ENCODE measurements at regions not wholly inside any gene's neighbourhood (a gene's known extent, or its start where the extent isn't known, plus 50 kb on each side); places are given as distances from the start of the nearest gene placed in this dataset.
"Not testable (repeated sequence)": the region's sequence is repeated elsewhere in the genome, so short reads cannot be mapped to it uniquely, and the experiment has no call there.

DNA sequence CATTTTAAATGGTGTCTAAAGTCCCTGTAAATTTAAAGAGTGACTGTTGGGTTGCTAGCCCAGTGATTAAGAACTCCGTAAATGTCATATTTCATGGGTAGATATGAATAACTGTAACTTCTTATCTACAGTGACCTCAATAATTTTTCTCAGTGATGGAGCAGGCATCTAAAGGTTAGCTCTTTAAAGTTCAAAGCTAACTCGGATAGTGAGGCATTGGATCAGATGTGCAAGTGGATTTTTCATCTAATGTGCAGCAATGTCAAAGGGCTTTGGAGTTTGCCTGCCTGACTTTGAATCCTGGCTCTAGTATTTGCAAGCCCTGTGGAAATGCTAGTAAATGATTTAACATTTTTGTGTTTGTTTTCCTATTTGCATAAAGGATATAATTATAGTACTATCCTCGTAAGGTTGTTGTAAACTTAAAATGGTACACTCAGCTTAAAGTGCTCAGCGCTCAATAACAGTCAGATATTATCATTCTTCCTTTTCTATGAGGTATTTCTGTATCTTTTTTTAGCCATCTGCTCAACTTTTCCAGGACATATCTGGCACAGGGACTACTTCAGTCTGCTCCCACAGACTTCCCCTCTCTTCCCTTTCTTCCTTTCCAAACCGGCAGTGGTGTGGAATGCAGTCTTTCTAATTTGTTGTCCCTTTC is 163.7 kb upstream of the ELL2 start:
- DNase-seq: no peak

DNA sequence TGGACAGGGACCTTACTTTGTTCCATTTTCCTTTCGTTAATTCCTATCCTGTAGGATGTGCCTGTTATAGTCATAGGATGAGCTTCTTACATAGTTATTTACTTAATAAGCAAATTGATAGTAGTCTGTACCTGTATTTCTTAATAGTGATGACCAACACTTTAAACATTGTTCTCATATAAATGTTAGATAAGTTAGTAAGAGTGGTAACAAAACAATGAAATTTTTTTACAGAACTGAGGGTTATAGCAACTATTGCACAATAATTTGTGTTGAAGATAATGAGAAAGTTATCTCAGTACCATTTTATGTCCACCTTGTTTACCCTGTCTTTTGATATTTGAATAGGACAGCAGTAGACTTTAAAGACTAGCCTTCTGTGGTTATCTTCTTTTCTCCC is 162.9 kb upstream of the ELL2 start:
- no peak for DNase-seq

- no peak for DNase-seq
Measured at GRCh38 chr5:96123418-96123817, 161.8 kb upstream of the ELL2 start.

- no peak for DNase-seq
Measured at GRCh38 chr5:96121364-96121763, 159.7 kb upstream of the ELL2 start.

GRCh38 chr5:96120120-96120519 is 158.5 kb upstream of the ELL2 start:
- no peak for DNase-seq

GRCh38 chr5:96117771-96118651 is 156.4 kb upstream of the ELL2 start:
- no peak for DNase-seq

DNA sequence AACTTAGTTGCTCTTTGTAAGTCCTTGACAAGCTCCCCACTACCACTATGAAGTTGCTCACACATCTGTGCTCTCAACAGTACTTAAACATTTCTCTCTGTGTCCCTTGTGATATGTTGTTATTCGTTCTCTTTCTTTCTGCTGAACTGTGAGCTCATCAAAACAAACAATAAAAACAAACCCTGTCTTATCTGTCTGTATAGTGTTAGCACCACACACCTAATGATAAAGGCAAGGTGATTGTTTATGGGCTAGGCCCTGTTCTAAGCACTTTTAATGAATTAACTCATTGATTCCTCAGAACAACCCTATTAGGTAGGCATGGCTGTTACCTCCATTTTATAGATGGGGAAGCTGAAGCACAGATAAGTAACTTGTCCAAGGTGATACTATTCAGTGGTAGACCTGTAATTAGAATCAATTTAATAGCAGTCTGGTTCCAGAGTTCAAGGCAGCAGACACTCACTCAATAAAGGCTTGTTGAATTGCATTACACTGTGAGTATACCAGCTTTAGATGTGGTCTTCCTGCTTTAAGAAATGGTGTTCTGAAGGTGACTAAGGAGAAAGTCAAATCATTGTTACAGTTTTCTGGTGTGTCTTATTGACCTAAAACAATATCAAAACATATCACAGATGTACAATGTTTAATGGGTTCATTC is 153.6 kb upstream of the ELL2 start:
- DNase-seq: no peak

- DNase-seq: no peak
Measured at GRCh38 chr5:96114736-96115135, 153.1 kb upstream of the ELL2 start.

GRCh38 chr5:96113170-96113939 is 151.7 kb upstream of the ELL2 start:
- DNase-seq: no peak

GRCh38 chr5:96112703-96113102 is 151.1 kb upstream of the ELL2 start:
- DNase-seq: no peak

DNA sequence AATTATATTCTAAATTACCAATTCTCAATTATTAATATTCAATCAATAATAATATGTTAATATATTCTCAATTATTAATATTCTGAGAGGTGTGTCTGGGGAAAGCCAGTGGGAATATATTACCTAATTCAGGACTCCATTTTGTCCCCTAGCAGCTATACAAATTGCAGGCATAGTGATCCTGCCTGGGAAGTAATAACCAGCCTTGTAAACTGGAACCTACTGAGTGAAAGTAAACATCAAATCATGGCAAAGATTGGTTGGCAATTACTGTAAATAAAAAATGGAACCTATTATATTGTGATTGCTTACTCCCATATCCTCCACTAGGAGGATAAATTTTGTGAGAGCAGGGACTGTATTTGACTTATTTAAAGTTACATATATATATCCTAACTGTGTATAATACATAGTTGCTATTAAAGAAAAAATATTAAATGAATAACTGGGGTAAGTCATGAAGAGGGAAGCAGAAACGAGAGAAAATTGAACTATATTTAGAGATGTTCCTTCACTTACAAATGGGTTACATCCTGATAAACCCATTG is 150.5 kb upstream of the ELL2 start:
- no peak for DNase-seq

DNA sequence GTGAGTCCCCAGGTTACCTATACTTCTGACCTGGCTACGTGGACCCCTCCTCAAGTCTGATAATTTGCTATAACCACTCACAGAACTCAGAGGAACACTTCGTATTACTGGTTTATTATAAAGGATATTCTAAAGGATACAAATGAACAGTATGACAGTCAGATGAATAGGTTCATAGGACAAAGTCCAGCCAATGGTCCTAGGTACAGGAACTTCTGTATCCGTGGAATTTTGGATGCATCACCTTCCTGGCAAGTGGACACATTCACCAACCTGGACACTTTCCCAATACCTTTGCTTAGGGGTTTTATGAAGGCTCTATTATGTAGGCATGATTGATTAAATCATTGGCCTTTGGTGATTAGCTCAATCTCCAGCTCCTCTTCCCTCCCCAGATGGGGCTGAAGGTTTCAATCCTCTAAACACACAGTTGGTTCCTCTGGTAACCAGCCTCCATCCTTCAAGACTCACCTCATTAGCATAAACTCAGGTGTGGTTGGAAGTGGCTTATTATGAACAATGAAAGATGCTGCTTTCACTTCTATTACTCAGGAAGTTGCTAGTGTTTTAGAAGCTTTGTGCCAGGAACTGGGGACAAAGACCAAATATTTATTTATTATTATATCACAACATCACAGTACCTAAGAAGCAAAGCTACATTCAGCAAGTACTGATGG is 149.6 kb upstream of the ELL2 start:
- DNase-seq: no peak

GRCh38 chr5:96110300-96110699 is 148.6 kb upstream of the ELL2 start:
- DNase-seq: no peak

- DNase-seq: not testable (repeated sequence)
Measured at GRCh38 chr5:96108629-96109028, 147.0 kb upstream of the ELL2 start.

DNA sequence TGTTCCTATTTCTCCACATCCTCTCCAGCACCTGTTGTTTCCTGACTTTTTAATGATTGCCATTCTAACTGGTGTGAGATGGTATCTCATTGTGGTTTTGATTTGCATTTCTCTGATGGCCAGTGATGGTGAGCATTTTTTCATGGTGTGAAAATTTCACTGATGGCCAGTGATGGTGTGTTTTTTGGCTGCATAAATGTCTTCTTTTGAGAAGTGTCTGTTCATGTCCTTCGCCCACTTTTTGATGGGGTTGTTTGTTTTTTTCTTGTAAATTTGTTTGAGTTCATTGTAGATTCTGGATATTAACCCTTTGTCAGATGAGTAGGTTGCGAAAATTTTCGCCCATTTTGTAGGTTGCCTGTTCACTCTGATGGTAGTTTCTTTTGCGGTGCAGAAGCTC is 142.2 kb upstream of the ELL2 start:
- DNase-seq: not testable (repeated sequence)

GRCh38 chr5:96101358-96102089 is 139.9 kb upstream of the ELL2 start:
- DNase-seq: no peak

DNA sequence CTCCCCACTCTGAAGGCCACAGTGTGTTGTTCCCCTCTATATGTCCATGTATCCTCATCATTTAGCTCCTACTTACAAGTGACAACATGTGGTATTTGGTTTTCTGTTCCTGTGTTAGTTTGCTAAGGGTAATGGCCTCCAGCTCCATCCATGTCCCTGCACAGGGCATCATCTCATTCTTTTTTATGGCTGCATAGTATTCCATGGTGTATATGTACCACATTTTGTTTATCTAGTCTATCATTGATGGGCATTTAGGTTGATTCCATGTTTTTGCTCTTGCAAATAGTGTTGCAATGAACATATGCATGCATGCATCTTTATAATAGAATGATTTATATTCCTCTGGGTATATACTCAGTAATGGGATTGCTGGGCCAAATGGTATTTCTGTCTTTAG is 135.8 kb upstream of the ELL2 start:
- not testable (repeated sequence) for DNase-seq

DNA sequence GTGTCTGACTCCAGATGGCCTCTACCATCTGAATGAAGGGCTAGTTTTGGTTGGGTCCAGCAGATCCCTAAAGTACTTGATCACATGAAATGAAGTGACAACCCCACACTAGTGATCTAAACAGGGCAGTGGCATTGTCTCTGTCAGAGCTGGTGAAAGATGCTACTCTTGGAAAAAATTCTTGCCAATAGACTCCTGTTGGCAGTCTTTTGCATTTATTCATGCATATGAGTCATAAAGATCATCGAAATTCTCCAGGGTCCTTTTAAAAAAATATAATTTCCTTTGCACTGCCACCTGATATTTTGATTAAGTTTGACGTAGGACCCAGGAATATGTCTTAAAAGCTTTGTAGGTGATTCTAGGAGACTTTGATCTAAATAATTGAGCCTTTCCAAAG is 135.1 kb upstream of the ELL2 start:
- no peak for DNase-seq

DNA sequence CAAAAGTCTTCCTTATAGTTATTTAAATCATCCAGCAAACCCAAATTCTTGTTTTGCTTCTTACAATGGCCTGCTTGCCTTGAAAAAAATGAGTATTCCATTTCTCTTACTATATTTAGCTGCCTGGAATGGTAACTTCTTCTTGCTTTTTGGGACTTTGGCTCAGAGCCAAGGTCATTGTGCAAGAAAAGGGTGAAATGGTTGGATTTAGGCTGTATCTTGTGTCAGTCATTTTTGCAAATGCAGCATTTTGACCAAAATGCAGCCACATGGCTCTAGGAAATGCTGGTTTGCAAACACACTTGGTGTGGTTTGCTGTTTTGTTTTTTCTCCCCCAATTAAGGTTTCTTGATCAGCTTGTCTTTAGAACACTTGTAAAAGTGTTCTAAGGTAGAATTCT is 133.3 kb upstream of the ELL2 start:
- no peak for DNase-seq

DNA sequence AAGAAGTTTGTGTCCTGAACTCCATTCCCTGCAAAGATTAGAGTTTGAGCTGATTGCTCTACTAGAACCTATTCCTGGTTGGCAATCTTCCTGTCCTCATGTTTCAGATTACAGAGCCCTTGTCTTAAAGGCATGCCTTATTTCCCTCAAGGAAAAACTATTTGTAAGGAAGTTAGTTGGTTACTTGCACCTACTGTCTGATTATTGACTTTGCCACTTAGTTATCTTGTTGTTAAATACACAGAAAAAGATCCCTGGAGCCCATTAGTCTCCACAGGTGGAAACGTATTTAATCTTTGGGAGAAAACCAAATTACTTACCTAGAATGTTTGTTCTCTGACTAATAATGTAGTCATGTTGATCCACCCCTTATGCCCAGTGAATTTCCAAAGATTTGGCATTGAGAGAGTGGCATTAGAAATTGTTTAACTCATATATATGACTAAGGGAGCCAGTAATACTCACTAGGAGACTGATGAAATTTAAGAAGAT is 132.3 kb upstream of the ELL2 start:
- no peak for DNase-seq

DNA sequence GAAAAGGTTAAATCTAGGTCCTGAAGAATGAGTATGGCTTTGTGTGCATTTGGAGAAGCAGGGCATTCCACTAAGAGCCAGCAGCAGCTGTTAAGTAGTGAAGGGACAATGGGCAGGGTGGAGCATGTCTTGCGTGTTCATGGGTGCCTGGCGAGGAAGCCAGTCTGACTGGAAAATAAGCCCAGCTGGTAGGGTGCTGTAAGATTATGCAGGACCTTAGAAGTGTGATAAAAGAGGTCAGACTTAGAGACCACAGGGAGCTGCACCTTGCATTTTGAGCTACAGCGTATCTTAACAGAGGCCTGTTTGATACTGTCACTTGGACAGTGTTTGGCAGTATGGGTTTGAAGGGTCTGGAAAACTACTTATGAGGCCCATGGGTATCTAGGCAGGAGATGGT is 131.7 kb upstream of the ELL2 start:
- DNase-seq: no peak

All from GDM1 (cell line).